ENCODE measurements at regions not wholly inside any gene's neighbourhood (a gene's known extent, or its start where the extent isn't known, plus 50 kb on each side); places are given as distances from the start of the nearest gene placed in this dataset.

GRCh38 chr18:53795061-53795460 is 429.4 kb downstream of the MBD2 start:
- no peak for ATAC-seq
- Histone ChIP-seq H3K4me3 (no peak overlapping the region), H3K4me1 (peaks cover 0 to 6% (median 0%) of the 10 kb centered on the region in 12 donors), H3K36me3 (no peaks in the 10 kb centered on the region), H3K9me3 (peaks cover 0 to 11% (median 0%) of the 10 kb centered on the region in 12 donors), H3K27ac (no peak overlapping the region), H3K27me3 (no peaks in the 10 kb centered on the region)
- intact Hi-C loops (cut with DNase I) = no loop called here
- TF ChIP-seq CTCF (IDR thresholded peaks at IDR 0.05) = no peak
- no peak for TF ChIP-seq POLR2A (IDR thresholded peaks at IDR 0.05)
- DNase-seq = no peak
- WGBS, 4 donors = 76 to 83% (median 79%) methylated on average over 3 of the region's 3 CpGs

GRCh38 chr18:53792762-53793161 is 431.7 kb downstream of the MBD2 start:
- TF ChIP-seq POLR2A (IDR thresholded peaks at IDR 0.05) (no peak), CTCF (IDR thresholded peaks at IDR 0.05) (no peak)
- H3K27ac ChIP-seq = no peak overlapping the region
- intact Hi-C loops (cut with DNase I) = no loop called here
- peaks cover 0 to 11% (median 0%) of the 10 kb centered on the region in 12 donors for H3K9me3 ChIP-seq
- no peak overlapping the region for H3K4me3 ChIP-seq
- whole genome bisulfite sequencing, 4 donors = 82 to 86% (median 84%) methylated on average over 4 of the region's 4 CpGs
- peaks cover 0 to 3% (median 0%) of the 10 kb centered on the region in 12 donors for H3K4me1 ChIP-seq
- ATAC-seq = no peak
- no peaks in the 10 kb centered on the region for H3K36me3 ChIP-seq
- no peak for DNase-seq
- H3K27me3 ChIP-seq = no peaks in the 10 kb centered on the region

- TF ChIP-seq POLR2A (IDR thresholded peaks at IDR 0.05) (no peak), CTCF (IDR thresholded peaks at IDR 0.05) (no peak)
- DNase-seq = no peak
- intact Hi-C loops (cut with DNase I) = no loop called here
- peaks cover 0 to 11% (median 0%) of the 10 kb centered on the region in 12 donors for H3K9me3 ChIP-seq
- H3K27me3 ChIP-seq = no peaks in the 10 kb centered on the region
- no peak overlapping the region for H3K27ac ChIP-seq
- no peak overlapping the region for H3K4me3 ChIP-seq
- ATAC-seq = peak in 1 of 4 donors; percentile 51
- no peaks in the 10 kb centered on the region for H3K36me3 ChIP-seq
- no peaks in the 10 kb centered on the region for H3K4me1 ChIP-seq
These were observed 433.7 kb downstream of the MBD2 start for GRCh38 chr18:53790786-53791185.

- Histone ChIP-seq H3K36me3 (no peaks in the 10 kb centered on the region), H3K27me3 (no peaks in the 10 kb centered on the region), H3K4me3 (no peak overlapping the region), H3K4me1 (no peaks in the 10 kb centered on the region), H3K27ac (no peak overlapping the region), H3K9me3 (peaks cover 0 to 11% (median 0%) of the 10 kb centered on the region in 12 donors)
- WGBS, 4 donors = 65 to 82% (median 74%) methylated on average over 4 of the region's 4 CpGs
- intact Hi-C loops (cut with DNase I) = no loop called here
- DNase-seq = no peak
- no peak for TF ChIP-seq CTCF (IDR thresholded peaks at IDR 0.05)
- no peak for ATAC-seq
These were observed 434.9 kb downstream of the MBD2 start for GRCh38 chr18:53789376-53790247.
